Endodermal cell (in vitro differentiated cells): ENCODE measurements at regions not wholly inside any gene's neighbourhood (a gene's known extent, or its start where the extent isn't known, plus 50 kb on each side); places are given as distances from the start of the nearest gene placed in this dataset.

Experiments used
- DNase-seq: peaks from one replicate; pipeline ENCODE4 v3.0.0-alpha.2; 2017
- H3K27ac ChIP-seq: 2 replicates; pipeline ENCODE4 v1.5.1; 2013; ENCODE audit warnings: mild to moderate bottlenecking, low read depth, low read length, moderate library complexity
- H3K27me3 ChIP-seq: 2 replicates; pipeline ENCODE4 v1.6.1; 2013; ENCODE audit warnings: mild to moderate bottlenecking, low read length, moderate library complexity; ENCODE audit not compliant: insufficient read depth, control insufficient read depth, poor library complexity, severe bottlenecking
- H3K36me3 ChIP-seq: 2 replicates; pipeline ENCODE4 v1.7.0; 2013; ENCODE audit warnings: mild to moderate bottlenecking, low read length, moderate library complexity; ENCODE audit not compliant: control insufficient read depth, insufficient read depth
- H3K4me1 ChIP-seq: one replicate; pipeline ENCODE4 v1.7.0; 2013; ENCODE audit warnings: low read length; ENCODE audit not compliant: control insufficient read depth, insufficient read depth
- H3K4me3 ChIP-seq: 2 replicates; pipeline ENCODE4 v1.5.1; 2013; ENCODE audit warnings: mild to moderate bottlenecking, low read length, moderate library complexity
- H3K9ac ChIP-seq: 2 replicates; pipeline ENCODE4 v1.6.1; 2013; ENCODE audit warnings: mild to moderate bottlenecking, low read length, moderate library complexity; ENCODE audit not compliant: poor library complexity, severe bottlenecking; ENCODE audit errors: extremely low read depth
- H3K9me3 ChIP-seq: 2 replicates; pipeline ENCODE4 v1.6.1; 2013; ENCODE audit warnings: mild to moderate bottlenecking, low read length, moderate library complexity; ENCODE audit not compliant: control insufficient read depth
- H3K27ac Mint-ChIP-seq: 2 replicates; pipeline ENCODE4 v1.8.0; 2020; ENCODE audit warnings: mixed read lengths
- H3K27me3 Mint-ChIP-seq: 2 replicates; pipeline ENCODE4 v1.8.0; 2021; ENCODE audit warnings: mild to moderate bottlenecking, mixed read lengths; ENCODE audit not compliant: insufficient read depth
- H3K36me3 Mint-ChIP-seq: 2 replicates; pipeline ENCODE4 v1.8.0; 2020; ENCODE audit warnings: low read depth, mixed read lengths
- H3K4me1 Mint-ChIP-seq: 2 replicates; pipeline ENCODE4 v1.8.0; 2020; ENCODE audit warnings: mixed read lengths
- H3K4me3 Mint-ChIP-seq: 2 replicates; pipeline ENCODE4 v1.8.0; 2020; ENCODE audit warnings: mild to moderate bottlenecking, moderate library complexity, mixed read lengths
- H3K9me3 Mint-ChIP-seq: 2 replicates; pipeline ENCODE4 v1.8.0; 2020; ENCODE audit warnings: mild to moderate bottlenecking, mixed read lengths
- CTCF ChIP-seq: fragments of 200-600 bp; sonication (generic); conservative IDR thresholded peaks from 2 replicates; pipeline ENCODE4 v1.5.0; 2021; ENCODE audit warnings: antibody characterized with exemption, mild to moderate bottlenecking
- WGBS, 2 experiments: methylation state at CpG; one replicate each; pipeline versions ENCODE4 v1.1.5 to v1.1.7; 2013; ENCODE audit warnings: missing lambda C conversion rate in 2 of 2, mixed read lengths in 1 of 2; ENCODE audit not compliant: insufficient coverage in 1 of 2, insufficient read length in 1 of 2; 5-methylcytosine and 5-hydroxymethylcytosine counted together

GRCh38 chr12:34396861-34397590, 374.7 kb downstream of the ALG10 start:
- no peaks in the 10 kb centered on the region for H3K27me3 ChIP-seq
- H3K4me3 ChIP-seq: no peak overlapping the region
- no peaks in the 10 kb centered on the region for H3K4me1 ChIP-seq
- H3K9me3 ChIP-seq: peaks cover 21% of the 10 kb centered on the region
- H3K9me3 Mint-ChIP-seq: peaks cover 100% of the 10 kb centered on the region
- no peak overlapping the region for H3K27ac Mint-ChIP-seq
- no peak overlapping the region for H3K4me3 Mint-ChIP-seq
- 52 to 61% methylated on average over 14 to 20 of the region's 20 CpGs for WGBS, 2 experiments
- no peaks in the 10 kb centered on the region for H3K36me3 ChIP-seq
- TF ChIP-seq CTCF: no peak
- H3K36me3 Mint-ChIP-seq: peaks cover 2% of the 10 kb centered on the region
- H3K27ac ChIP-seq: no peak overlapping the region
- H3K4me1 Mint-ChIP-seq: no peaks in the 10 kb centered on the region
- peaks cover 4% of the 10 kb centered on the region for H3K27me3 Mint-ChIP-seq
- H3K9ac ChIP-seq: no peak overlapping the region
- peak; percentile 19 for DNase-seq

- Histone ChIP-seq H3K4me3 (no peak overlapping the region), H3K27me3 (no peaks in the 10 kb centered on the region), H3K36me3 (no peaks in the 10 kb centered on the region), H3K4me1 (no peaks in the 10 kb centered on the region), H3K9me3 (peaks cover 21% of the 10 kb centered on the region), H3K27ac (no peak overlapping the region), H3K9ac (no peak overlapping the region)
- Mint-ChIP-seq H3K36me3 (peaks cover 2% of the 10 kb centered on the region), H3K27ac (no peak overlapping the region), H3K9me3 (peaks cover 100% of the 10 kb centered on the region), H3K27me3 (peaks cover 4% of the 10 kb centered on the region), H3K4me1 (no peaks in the 10 kb centered on the region), H3K4me3 (no peak overlapping the region)
- peak; percentile 14 for DNase-seq
- TF ChIP-seq CTCF: no peak
- WGBS, 2 experiments: 66 to 75% methylated on average over 16 to 22 of the region's 22 CpGs
These were observed 375.5 kb downstream of the ALG10 start for GRCh38 chr12:34397591-34398365.

- H3K4me1 Mint-ChIP-seq: no peaks in the 10 kb centered on the region
- Histone ChIP-seq H3K27me3 (no peaks in the 10 kb centered on the region), H3K9ac (no peak overlapping the region), H3K4me1 (no peaks in the 10 kb centered on the region), H3K36me3 (no peaks in the 10 kb centered on the region), H3K9me3 (peaks cover 21% of the 10 kb centered on the region), H3K4me3 (no peak overlapping the region), H3K27ac (no peak overlapping the region)
- H3K9me3 Mint-ChIP-seq: peaks cover 100% of the 10 kb centered on the region
- no peak for DNase-seq
- H3K4me3 Mint-ChIP-seq: no peak overlapping the region
- H3K27ac Mint-ChIP-seq: no peak overlapping the region
- H3K27me3 Mint-ChIP-seq: peaks cover 6% of the 10 kb centered on the region
- WGBS, 2 experiments: 61 to 80% methylated on average over 1 to 16 of the region's 16 CpGs
- no peak for TF ChIP-seq CTCF
- peaks cover 2% of the 10 kb centered on the region for H3K36me3 Mint-ChIP-seq
These were observed 376.0 kb downstream of the ALG10 start for GRCh38 chr12:34398366-34398705.
